Peyer's patch (tissue), 4 donors: ENCODE measurements at regions not wholly inside any gene's neighbourhood (a gene's known extent, or its start where the extent isn't known, plus 50 kb on each side); places are given as distances from the start of the nearest gene placed in this dataset.

Source experiments
- CTCF ChIP-seq, 6 experiments: fragments of 450-650 bp in 4 of 6; fragments of 200-600 bp in 2 of 6; sonication (generic) in 1 of 6; IDR thresholded peaks; one replicate each; pipeline ENCODE4 v1.5.1; 2017 to 2019; ENCODE audit warnings: antibody characterized with exemption in 6 of 6, mild to moderate bottlenecking in 3 of 6, moderate library complexity in 1 of 6
- POLR2A ChIP-seq, 2 donors: fragments of 450-650 bp; IDR thresholded peaks; one replicate each; pipeline ENCODE4 v1.5.1; 2017; ENCODE audit warnings: antibody characterized with exemption in 2 of 2, mild to moderate bottlenecking in 2 of 2, moderate library complexity in 2 of 2

GRCh38 chr4:154124539-154125255 is 335.8 kb upstream of the SFRP2 start:
- TF ChIP-seq CTCF (IDR thresholded peaks at IDR 0.05) (no peak), POLR2A (IDR thresholded peaks at IDR 0.05) (no peak)
